H1 (cell line): ENCODE measurements at regions not wholly inside any gene's neighbourhood (a gene's known extent, or its start where the extent isn't known, plus 50 kb on each side); places are given as distances from the start of the nearest gene placed in this dataset.
A peak's percentile ranks its signal among the peaks of the same experiment; 100 is the strongest.

Source experiments
- CTCF ChIA-PET: fragments of 300-600 bp; sonication (Branson Sonifier 250); formaldehyde crosslinking; loops from one replicate; lab custom pipeline; 2021; ENCODE audit not compliant: partially characterized antibody; lab: Charles Lee
- POLR2A ChIA-PET: fragments of 300-600 bp; sonication (Branson Sonifier 250); formaldehyde crosslinking; loops from one replicate; lab custom pipeline; 2021; ENCODE audit warnings: inconsistent platforms; ENCODE audit not compliant: partially characterized antibody; lab: Charles Lee
- DNase-seq, 2 experiments: peaks; one replicate each; pipeline versions ENCODE4 v3.0.0 to v3.0.0-alpha.2; 2010 to 2022; ENCODE audit warnings: low spot score in 2 of 2, low read depth in 1 of 2, mixed read lengths in 1 of 2
- FAIRE-seq: peaks from 2 replicates; lab custom pipeline; 2011; peaks lifted over from hg19 to GRCh38; lab: Jason Lieb, UNC
- H2AFZ ChIP-seq: 2 replicates; pipeline ENCODE4 v1.8.1; 2012; ENCODE audit warnings: low read length, inconsistent platforms
- H2AK5ac ChIP-seq: 2 replicates; pipeline ENCODE4 v1.6.1; 2013; ENCODE audit warnings: low read depth, low read length
- H2BK120ac ChIP-seq: replicated peaks from 2 replicates; pipeline ENCODE3; 2013; ENCODE audit warnings: low read depth, low read length, inconsistent platforms
- H2BK12ac ChIP-seq: 2 replicates; pipeline ENCODE4 v1.6.1; 2013; ENCODE audit warnings: low read depth, low read length
- H2BK15ac ChIP-seq: 2 replicates; pipeline ENCODE4 v1.6.1; 2013; ENCODE audit warnings: low read length
- H2BK20ac ChIP-seq: 2 replicates; pipeline ENCODE4 v1.6.1; 2013; ENCODE audit warnings: low read length
- H2BK5ac ChIP-seq: 2 replicates; pipeline ENCODE4 v1.6.1; 2013; ENCODE audit warnings: low read depth, low read length
- H3K14ac ChIP-seq: 2 replicates; pipeline ENCODE4 v1.6.1; 2013; ENCODE audit warnings: inconsistent platforms; ENCODE audit not compliant: insufficient read length
- H3K18ac ChIP-seq: 2 replicates; pipeline ENCODE4 v1.6.1; 2013; ENCODE audit warnings: low read length; ENCODE audit errors: extremely low read depth
- H3K23ac ChIP-seq: 2 replicates; pipeline ENCODE4 v1.6.1; 2013; ENCODE audit warnings: inconsistent platforms; ENCODE audit not compliant: insufficient read length
- H3K23me2 ChIP-seq: 2 replicates; pipeline ENCODE4 v1.6.1; 2013; ENCODE audit warnings: low read depth, low read length
- H3K27ac ChIP-seq: 2 replicates; pipeline ENCODE4 v1.6.1; 2011; ENCODE audit warnings: low read depth, low read length, inconsistent platforms
- H3K27me3 ChIP-seq, 4 experiments: replicated peaks in 1 of 4; 1 replicate in 1 of 4; 2 replicates in 3 of 4; pipeline versions ENCODE4 v1.6.1 to v1.8.1; 2011 to 2013; ENCODE audit warnings: low read length in 3 of 4, mild to moderate bottlenecking in 3 of 4, inconsistent platforms in 2 of 4, mixed read lengths in 2 of 4, moderate library complexity in 1 of 4; ENCODE audit not compliant: control insufficient read depth in 3 of 4, insufficient read depth in 3 of 4; ENCODE audit errors: extremely low read depth in 1 of 4
- H3K36me3 ChIP-seq, 4 experiments: 2 replicates each; pipeline versions ENCODE4 v1.6.1 to v1.8.1; 2011 to 2013; ENCODE audit warnings: mild to moderate bottlenecking in 4 of 4, low read length in 3 of 4, moderate library complexity in 2 of 4, control low read depth in 1 of 4, inconsistent platforms in 1 of 4; ENCODE audit not compliant: insufficient read depth in 4 of 4, control insufficient read depth in 2 of 4
- H3K4ac ChIP-seq: replicated peaks from 2 replicates; pipeline ENCODE3; 2013; ENCODE audit warnings: low read length, low read depth, mixed read lengths, inconsistent platforms; ENCODE audit not compliant: insufficient read length
- H3K4me1 ChIP-seq, 4 experiments: replicated peaks in 1 of 4; 1 replicate in 1 of 4; 2 replicates in 3 of 4; pipeline versions ENCODE4 v1.6.1 to v1.8.1; 2011 to 2013; ENCODE audit warnings: low read length in 3 of 4, inconsistent platforms in 2 of 4, mixed read lengths in 1 of 4; ENCODE audit not compliant: insufficient read depth in 4 of 4, control insufficient read depth in 3 of 4
- H3K4me2 ChIP-seq, 2 experiments: 2 replicates each; pipeline versions ENCODE4 v1.6.1 to v1.8.1; 2011 to 2013; ENCODE audit warnings: low read depth in 2 of 2, low read length in 2 of 2, control low read depth in 1 of 2, inconsistent platforms in 1 of 2, mild to moderate bottlenecking in 1 of 2; ENCODE audit not compliant: insufficient read depth in 1 of 2
- H3K4me3 ChIP-seq, 4 experiments: fragments of 200-600, 300-600 bp in 1 of 4; sonication (generic), shearing (Covaris generic), sonication (Bioruptor Twin) in 1 of 4; 2 replicates each; pipeline versions ENCODE4 v1.5.1 to v1.8.1; 2011 to 2016; ENCODE audit warnings: low read length in 4 of 4, low read depth in 3 of 4, control low read depth in 2 of 4, inconsistent platforms in 2 of 4, mild to moderate bottlenecking in 2 of 4, mixed read lengths in 1 of 4, moderate library complexity in 1 of 4; ENCODE audit not compliant: insufficient read depth in 2 of 4; ENCODE audit errors: extremely low read depth in 1 of 4
- H3K56ac ChIP-seq: replicated peaks from 2 replicates; pipeline ENCODE3; 2013; ENCODE audit warnings: low read depth, mild to moderate bottlenecking, mixed read lengths, low read length, inconsistent platforms; ENCODE audit not compliant: insufficient read length
- H3K79me1 ChIP-seq: 2 replicates; pipeline ENCODE4 v1.6.1; 2013; ENCODE audit warnings: low read depth, low read length, control low read depth
- H3K79me2 ChIP-seq, 2 experiments: 2 replicates each; pipeline versions ENCODE4 v1.6.1 to v1.8.1; 2012 to 2013; ENCODE audit warnings: low read length in 2 of 2, mild to moderate bottlenecking in 2 of 2, inconsistent platforms in 1 of 2; ENCODE audit not compliant: insufficient read depth in 2 of 2, control insufficient read depth in 1 of 2
- H3K9ac ChIP-seq, 4 experiments: replicated peaks in 1 of 4; 1 replicate in 1 of 4; 2 replicates in 3 of 4; pipeline versions ENCODE4 v1.6.1 to v1.8.1; 2011 to 2013; ENCODE audit warnings: low read depth in 3 of 4, low read length in 3 of 4, control low read depth in 2 of 4, mild to moderate bottlenecking in 2 of 4, moderate library complexity in 2 of 4, inconsistent platforms in 1 of 4; ENCODE audit errors: extremely low read depth in 1 of 4
- H3K9me3 ChIP-seq, 2 experiments: 2 replicates each; pipeline versions ENCODE4 v1.6.1 to v1.8.1; 2012 to 2013; ENCODE audit warnings: mild to moderate bottlenecking in 2 of 2, moderate library complexity in 2 of 2, control low read depth in 1 of 2, inconsistent platforms in 1 of 2, low read depth in 1 of 2, low read length in 1 of 2, mixed read lengths in 1 of 2; ENCODE audit not compliant: insufficient read depth in 2 of 2
- H4K20me1 ChIP-seq, 2 experiments: replicated peaks in 1 of 2; 2 replicates each; pipeline versions ENCODE3 to v1.8.1; 2011 to 2013; ENCODE audit warnings: inconsistent platforms in 2 of 2, low read length in 2 of 2, mild to moderate bottlenecking in 1 of 2; ENCODE audit not compliant: insufficient read depth in 2 of 2, control insufficient read depth in 1 of 2
- H4K5ac ChIP-seq: 2 replicates; pipeline ENCODE4 v1.6.1; 2013; ENCODE audit warnings: low read length, low read depth, mixed read lengths, inconsistent platforms; ENCODE audit not compliant: insufficient read length
- H4K8ac ChIP-seq: 2 replicates; pipeline ENCODE4 v1.8.0; 2013; ENCODE audit warnings: mild to moderate bottlenecking, moderate library complexity, low read length, inconsistent platforms; ENCODE audit not compliant: insufficient read depth; ENCODE audit errors: extremely low read depth
- H4K91ac ChIP-seq: replicated peaks from 2 replicates; pipeline ENCODE3; 2013; ENCODE audit warnings: low read length, mixed read lengths, inconsistent platforms; ENCODE audit not compliant: insufficient read length
- BRCA1 ChIP-seq: IDR thresholded peaks from 2 replicates; pipeline ENCODE4 v1.6.1; 2012; ENCODE audit warnings: low read depth, low read length, improper control_type of control experiment
- ZNF274 ChIP-seq: IDR thresholded peaks from 2 replicates; pipeline ENCODE4 v1.7.0; 2012; ENCODE audit warnings: low read length, borderline replicate concordance; ENCODE audit errors: extremely low read depth
- WGBS, 2 experiments: shearing (Covaris generic) in 1 of 2; methylation state at CpG; one replicate each; pipeline versions ENCODE4 v1.1.6 to v1.1.7; 2013 to 2015; ENCODE audit warnings: low lambda C conversion rate in 2 of 2, mixed read lengths in 2 of 2, inconsistent platforms in 1 of 2, low coverage in 1 of 2, missing lambda C conversion rate in 1 of 2; ENCODE audit not compliant: insufficient replicate concordance in 2 of 2, insufficient coverage in 1 of 2, insufficient read length in 1 of 2; ENCODE audit errors: extremely low coverage in 1 of 2, missing lambda C conversion rate in 1 of 2; 5-methylcytosine and 5-hydroxymethylcytosine counted together

- DNase-seq (no peak), FAIRE-seq (no peak)
- TF ChIP-seq ZNF274 (no peak), BRCA1 (no peak)
Observed at GRCh38 chr2:138395565-138396306, 105.8 kb upstream of the SPOPL start.

More at GRCh38 chr2:138395565-138396306, 105.8 kb upstream of the SPOPL start:
- no peak overlapping the region for H2BK20ac ChIP-seq
- H2BK15ac ChIP-seq = no peak overlapping the region
- ChIA-PET POLR2A (no interaction called here), CTCF (interaction anchor here (0.7 to 2.2 kb wide), 2 partner anchors 9 to 378 kb away, joined by 3 to 4 read pairs; no protein-coding TSS in a partner anchor)
- H3K27ac ChIP-seq = no peak overlapping the region
- H3K27me3 ChIP-seq = no peaks in the 10 kb centered on the region
- no peak overlapping the region for H3K18ac ChIP-seq
- H4K5ac ChIP-seq = no peak overlapping the region
- H3K23ac ChIP-seq = no peak overlapping the region
- no peak overlapping the region for H4K91ac ChIP-seq
- H3K23me2 ChIP-seq = no peaks in the 10 kb centered on the region
- no peak overlapping the region for H2BK12ac ChIP-seq
- H3K4me2 ChIP-seq = no peak overlapping the region
- no peak overlapping the region for H3K14ac ChIP-seq
- H4K8ac ChIP-seq = no peak overlapping the region
- 100% methylated on average over 2 of the region's 2 CpGs; no CpG with 5 or more reads in 1 of the 2 experiments for WGBS, 2 experiments
- H3K79me2 ChIP-seq = no peaks in the 10 kb centered on the region
- no peak overlapping the region for H3K56ac ChIP-seq
- no peak overlapping the region for H2AFZ ChIP-seq
- no peak overlapping the region for H3K4me3 ChIP-seq
- H3K9me3 ChIP-seq = no peaks in the 10 kb centered on the region
- no peak overlapping the region for H3K4ac ChIP-seq
- no peaks in the 10 kb centered on the region for H3K79me1 ChIP-seq
- no peaks in the 10 kb centered on the region for H3K4me1 ChIP-seq
- 0 out of 2 replicates have a peak overlapping the region, but pooled peaks have one; percentile 20 for H2AK5ac ChIP-seq
- no peak overlapping the region for H2BK5ac ChIP-seq
- no peaks in the 10 kb centered on the region for H4K20me1 ChIP-seq
- H2BK120ac ChIP-seq = no peak overlapping the region
- H3K9ac ChIP-seq = no peak overlapping the region
- H3K36me3 ChIP-seq = no peaks in the 10 kb centered on the region
